HG03442 (cell line): ENCODE measurements at regions not wholly inside any gene's neighbourhood (a gene's known extent, or its start where the extent isn't known, plus 50 kb on each side); places are given as distances from the start of the nearest gene placed in this dataset.

Experiments
- ATAC-seq: cut with Tn5 transposase; IDR thresholded peaks from one replicate; pipeline ENCODE4 v1.9.1; 2021; ENCODE audit warnings: mild to moderate bottlenecking, moderate library complexity; ENCODE audit not compliant: unreplicated experiment

GRCh38 chr2:220660277-220661145 lies 911.6 kb downstream of the EPHA4 start:
- ATAC-seq = no peak

DNA sequence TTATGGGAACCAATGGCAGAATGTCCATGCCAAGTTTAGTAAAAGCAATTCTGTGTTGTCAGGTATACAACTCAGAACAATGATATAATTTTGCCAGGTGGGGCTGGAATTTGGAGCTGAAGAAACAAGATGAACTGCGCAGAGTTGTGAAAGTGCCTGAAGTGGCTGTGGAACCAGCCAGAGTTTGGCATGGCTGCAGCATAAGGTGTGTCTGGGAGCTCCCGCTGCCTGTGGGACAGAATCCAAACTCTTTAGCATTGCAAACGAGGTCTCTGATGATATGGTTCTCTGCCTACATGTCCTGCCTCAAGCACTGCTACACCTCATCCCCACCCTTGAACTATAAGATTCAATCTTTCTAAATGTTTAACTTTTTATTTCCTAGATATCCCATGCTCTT lies 909.7 kb downstream of the EPHA4 start:
- no peak for ATAC-seq

DNA sequence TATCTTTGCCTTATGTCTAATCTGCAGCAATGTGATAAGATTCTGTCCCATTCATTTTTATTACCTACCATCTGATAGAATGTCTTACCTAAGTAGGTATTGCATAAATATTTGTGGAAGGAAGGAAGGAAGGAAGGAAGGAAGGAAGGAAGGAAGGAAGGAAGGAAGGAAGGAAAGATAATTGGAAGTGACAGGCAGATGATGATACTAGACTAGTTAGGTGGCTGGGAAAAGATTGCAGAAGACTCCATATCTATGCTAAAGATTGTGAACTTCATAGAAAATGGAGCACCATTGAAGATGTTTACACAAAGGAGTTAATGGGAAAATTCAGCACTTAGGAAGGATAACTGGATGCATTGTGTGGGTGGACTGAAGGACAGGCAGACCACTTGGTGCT lies 909.0 kb downstream of the EPHA4 start:
- ATAC-seq = no peak

DNA sequence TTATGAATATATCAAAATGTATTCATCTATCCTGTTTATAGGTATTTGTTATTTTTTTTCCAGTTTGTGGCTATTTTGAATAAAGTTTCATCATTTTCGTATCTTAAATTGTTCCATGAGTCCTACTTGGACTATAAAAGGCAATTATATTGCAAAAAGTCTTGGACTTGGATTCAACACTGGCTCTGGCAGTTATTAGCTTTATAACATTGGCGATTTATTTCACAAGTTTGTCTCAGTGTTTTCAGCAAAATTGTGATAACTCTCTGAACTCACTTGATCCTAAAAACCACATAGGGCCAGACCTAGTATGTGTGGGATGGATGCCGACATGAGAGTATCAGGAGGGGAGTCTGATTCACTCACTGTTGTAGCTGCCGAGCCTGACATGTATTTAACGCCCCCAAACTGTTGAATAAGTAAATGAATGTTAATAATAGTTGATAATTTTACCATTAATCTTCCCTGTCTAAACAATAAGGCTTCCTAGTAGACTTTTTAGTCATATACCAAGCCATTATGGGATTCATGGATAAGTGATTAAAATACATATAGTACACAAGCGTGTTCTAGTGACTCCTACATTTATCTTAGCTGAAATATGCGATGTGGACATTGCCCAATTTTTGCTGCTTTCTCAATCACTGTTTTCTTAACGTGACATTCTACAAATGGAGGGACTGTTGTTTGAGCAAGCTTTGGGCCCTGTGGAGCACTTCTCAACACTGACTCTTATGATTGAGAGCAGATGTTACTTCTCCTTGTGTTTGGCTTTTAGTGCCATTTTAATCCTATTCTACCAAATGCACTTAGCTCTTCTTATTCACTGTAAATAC lies 907.6 kb downstream of the EPHA4 start:
- no peak for ATAC-seq

- no peak for ATAC-seq
Measured at GRCh38 chr2:220665108-220665471, 907.0 kb downstream of the EPHA4 start.

- ATAC-seq = no peak
Measured at GRCh38 chr2:220669324-220669723, 902.8 kb downstream of the EPHA4 start.

DNA sequence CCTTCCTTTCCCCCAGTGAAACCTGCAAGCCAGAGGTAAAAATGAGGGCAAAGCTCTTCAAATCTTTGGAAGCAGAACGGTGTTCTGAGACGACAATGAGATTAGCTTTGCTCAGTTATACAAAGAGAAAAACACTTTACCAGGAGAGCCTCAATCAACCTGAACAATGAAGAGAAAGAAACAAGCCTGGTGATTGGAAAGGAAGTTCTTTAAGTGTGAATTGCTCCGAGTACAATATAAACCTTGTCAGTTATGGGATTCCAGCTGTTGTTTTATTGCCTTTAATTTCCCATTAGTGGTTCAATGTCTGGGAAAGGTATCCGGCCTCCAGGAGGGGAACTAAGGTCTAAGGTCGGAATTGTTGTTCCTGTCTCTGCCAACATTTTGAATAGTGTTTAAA lies 901.6 kb downstream of the EPHA4 start:
- no peak for ATAC-seq

DNA sequence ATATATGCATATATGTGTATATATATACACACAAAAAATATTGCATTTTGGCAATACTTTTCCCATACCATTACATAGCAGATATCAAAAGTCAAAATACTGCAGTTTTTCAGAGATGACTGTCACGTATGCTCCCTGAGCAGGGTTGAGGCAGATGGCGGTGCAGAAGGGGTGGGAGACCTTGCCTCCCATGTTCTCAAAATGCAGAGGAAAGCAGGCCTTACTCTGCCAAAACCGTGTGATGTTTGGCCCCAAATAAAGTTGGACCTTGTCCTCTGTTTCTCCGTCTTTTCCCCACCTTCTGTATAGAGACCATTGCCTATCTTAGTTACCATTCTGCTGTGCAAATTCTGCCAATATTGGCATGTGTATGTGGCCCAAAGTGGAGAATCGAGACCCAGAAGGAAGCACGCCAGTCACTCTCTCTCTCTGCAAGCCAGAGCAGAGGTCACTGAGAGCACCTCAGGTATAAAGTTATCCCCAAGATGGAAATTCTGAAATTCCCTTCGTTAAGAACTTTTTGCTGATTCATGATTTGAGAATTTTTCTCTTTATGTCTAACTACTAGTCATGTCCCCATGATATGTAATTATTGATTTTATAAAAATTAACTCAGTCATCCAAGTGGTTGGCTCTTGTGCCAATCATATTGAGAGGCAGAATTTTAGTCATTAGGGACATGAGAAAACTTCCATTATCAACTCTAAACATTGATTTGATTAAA lies 898.8 kb downstream of the EPHA4 start:
- ATAC-seq = no peak

DNA sequence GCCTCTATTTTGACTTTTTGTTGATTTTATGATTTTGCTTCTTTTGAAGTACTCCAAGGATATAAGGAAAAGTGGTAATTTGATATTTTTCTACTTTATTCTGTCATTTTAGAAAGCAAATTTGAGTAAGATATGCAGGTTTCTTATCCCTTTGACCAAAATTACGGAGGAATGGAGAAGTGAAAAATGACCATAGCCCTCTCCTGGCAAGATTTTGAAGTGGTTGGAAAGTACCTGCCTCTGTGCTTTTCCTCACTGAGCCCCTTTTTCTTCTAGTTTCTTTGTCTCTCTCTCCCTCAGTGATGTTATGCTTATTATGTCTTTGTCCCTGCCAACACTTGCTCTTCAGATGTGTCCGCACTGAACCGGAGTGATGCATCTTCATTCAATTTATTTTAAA lies 898.1 kb downstream of the EPHA4 start:
- ATAC-seq = peak; percentile 79

DNA sequence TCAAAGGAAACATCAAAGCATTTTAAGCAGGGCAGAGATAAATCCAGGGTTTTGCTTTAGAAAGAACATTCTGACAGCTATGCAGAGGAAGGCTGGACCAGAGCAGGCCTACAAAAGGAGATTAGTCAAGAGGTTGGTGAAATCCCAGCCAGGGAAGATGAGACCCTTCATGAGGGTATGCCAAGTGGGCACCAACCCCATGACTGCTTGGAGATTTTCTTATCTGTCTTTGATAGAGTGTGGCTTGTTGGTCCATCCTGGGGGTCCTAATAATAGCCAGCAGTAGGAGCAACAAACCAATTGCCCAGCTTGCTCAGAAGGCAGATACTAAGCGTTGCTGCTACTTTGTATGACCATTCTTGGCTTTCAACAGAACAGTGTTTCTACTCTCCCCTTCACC lies 895.4 kb downstream of the EPHA4 start:
- ATAC-seq = no peak

DNA sequence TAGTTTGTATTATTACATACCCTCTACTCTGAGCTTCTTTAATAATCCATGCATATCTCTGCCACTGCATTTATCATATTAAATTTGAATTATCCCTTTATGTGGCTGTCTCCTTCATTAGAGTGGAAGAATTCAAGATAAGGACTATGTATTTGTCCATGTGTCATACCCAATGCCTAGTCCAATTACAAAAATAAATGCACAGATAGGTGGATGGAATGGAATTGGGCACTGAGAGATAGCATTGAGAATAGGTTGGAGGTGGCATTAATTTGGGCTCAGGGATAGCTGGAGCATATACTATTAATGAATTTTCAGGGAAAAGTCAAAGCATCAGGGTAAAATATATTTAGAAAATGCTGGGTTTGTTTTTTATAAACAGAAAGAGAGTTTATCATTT lies 893.2 kb downstream of the EPHA4 start:
- no peak for ATAC-seq

DNA sequence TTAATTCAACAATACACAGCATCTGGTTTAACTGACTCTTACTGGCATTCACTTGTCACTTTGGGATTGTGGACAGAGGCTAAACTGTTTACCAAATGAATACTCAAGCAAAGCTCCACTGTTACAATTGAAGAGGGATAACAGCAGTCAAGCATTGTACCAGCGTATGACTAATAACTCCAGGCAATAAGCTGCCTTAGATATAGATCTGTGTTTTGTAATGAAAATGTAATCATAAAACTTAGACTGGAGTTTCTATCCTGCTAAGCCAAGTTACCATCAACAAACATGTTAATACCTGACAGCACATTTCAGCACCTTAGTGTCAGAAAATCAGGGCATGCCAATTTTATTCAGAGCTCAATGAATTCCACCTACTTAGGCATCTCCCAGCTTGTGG lies 889.5 kb downstream of the EPHA4 start:
- no peak for ATAC-seq

GRCh38 chr2:220684099-220684498 lies 888.0 kb downstream of the EPHA4 start:
- ATAC-seq = no peak

- peak; percentile 92 for ATAC-seq
Measured at GRCh38 chr2:220687231-220687843, 884.8 kb downstream of the EPHA4 start.

DNA sequence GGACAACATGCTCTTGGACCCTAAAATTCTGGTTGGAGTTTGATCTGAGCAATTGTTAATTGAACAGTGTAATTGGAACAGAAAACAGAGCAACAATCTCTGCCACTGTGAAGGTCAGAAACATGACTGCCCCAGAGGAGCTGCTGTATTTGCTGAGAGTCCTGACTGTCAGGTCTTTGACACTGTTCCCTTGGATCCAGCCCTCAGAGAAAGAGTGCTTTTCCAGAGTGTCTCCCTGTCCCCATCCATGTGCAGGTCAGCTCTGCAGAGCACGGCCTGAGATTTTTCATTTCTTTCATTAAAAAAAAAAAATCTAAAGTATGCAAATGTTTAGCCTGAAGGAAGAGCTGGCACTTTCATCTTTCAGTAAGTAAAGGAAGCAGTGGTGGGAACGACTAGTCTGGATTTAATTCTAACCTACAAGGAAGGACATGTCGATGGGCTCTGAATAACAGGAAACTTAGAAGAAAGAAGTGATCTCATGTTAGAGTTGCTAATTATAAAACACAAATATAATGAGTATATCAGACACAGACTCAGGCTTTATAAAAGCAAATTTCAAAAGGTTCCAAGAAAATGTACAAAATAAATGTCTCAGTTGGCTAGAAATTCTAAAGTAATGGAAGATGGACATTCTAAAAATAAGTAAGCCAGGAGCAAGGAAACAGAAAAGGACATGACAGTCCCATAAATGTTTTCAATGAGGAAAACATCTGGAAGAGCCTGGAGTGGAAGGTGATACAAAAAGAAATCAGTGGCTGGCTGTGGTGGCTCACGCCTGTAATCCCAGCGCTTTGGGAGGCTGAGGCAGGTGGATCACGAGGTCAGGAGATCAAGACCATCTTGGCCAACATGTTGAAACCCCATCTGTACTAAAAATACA lies 876.5 kb downstream of the EPHA4 start:
- ATAC-seq = no peak

DNA sequence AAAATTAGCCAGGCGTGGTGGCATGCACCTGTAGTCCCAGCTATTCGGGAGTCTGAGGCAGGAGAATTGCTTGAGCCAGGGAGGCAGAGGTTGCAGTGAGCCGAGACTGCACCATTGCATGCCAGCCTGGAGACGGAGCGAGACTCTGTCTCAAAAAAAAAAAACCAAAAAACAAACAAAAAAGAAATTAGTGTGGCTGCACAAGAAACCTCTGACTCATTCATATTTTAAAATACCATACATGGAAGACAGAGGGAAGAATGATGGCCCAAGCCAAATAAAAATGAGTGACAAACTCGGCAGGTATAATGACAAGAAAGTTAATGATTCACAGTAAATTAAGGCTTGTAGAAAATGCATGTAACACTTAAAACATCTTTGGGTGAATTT lies 875.8 kb downstream of the EPHA4 start:
- ATAC-seq = no peak

DNA sequence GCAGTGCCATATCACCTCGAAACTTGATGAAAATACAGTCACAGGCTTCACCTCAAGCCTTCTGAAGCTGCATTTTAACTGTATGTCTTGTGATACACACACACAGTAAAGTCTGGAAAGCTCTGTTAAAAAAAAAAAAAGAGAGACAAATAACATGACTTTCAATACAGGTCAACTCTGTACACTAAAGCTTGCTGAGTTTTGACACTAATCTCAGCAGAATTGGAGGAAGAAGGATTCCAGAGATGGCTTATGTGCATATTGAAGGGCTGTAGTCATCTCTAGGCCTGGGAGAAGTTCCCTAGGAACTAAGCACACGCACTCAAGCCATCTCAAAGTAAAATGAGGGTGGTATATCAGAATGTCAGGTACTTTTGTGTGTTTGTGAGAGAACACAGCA lies 875.1 kb downstream of the EPHA4 start:
- ATAC-seq = no peak

GRCh38 chr2:220701115-220701514 lies 871.0 kb downstream of the EPHA4 start:
- no peak for ATAC-seq

DNA sequence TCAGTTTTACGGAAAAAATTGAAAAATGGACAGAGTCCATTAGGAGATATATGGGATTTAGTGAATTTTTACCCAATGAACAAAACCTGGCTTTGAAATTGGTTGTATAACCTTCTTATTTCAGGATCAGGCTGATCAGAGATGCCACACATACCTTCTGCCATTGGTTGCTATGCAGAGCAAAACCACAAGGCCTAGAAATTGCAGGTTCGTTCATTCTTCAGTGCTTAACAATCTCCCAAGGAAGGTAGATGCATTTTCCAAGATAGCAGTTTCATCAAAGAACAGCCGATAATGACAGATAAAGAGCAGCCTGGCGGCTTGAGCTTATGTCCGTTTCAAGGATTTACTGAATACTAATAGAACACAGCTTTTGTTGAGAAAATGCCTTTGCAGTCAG lies 868.8 kb downstream of the EPHA4 start:
- no peak for ATAC-seq

DNA sequence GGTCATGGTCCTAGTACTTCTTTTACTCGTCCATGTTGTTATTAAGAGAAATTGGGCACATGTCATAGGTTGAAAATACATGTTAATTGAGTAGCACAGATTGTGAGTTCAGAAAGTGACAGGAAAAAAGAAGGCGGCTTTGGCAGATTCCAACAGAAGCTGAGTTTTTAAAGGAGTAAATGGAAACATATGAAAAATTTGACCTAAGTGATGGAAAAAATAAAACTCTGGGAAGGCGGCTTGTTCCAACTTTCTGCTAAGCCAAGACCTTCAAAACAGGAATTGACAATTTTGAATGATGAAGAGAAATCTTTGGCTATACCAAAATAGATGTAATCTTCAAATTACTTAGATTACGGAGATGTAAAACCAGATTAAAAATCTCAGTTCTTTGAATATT lies 868.0 kb downstream of the EPHA4 start:
- ATAC-seq = no peak
